Keratinocyte (primary cell): ENCODE measurements at regions not wholly inside any gene's neighbourhood (a gene's known extent, or its start where the extent isn't known, plus 50 kb on each side); places are given as distances from the start of the nearest gene placed in this dataset.

ENCODE experiments used
- DNase-seq: peaks from one replicate; pipeline ENCODE4 v3.0.0-alpha.2; 2011; ENCODE audit warnings: low read depth, missing footprints, low spot score
- FAIRE-seq: peaks from 2 replicates; lab custom pipeline; 2011; peaks lifted over from hg19 to GRCh38; lab: Jason Lieb, UNC
- H2AFZ ChIP-seq: 2 replicates; pipeline ENCODE4 v1.6.0; 2012; ENCODE audit warnings: low read length, control low read depth, inconsistent platforms; ENCODE audit not compliant: control insufficient read depth
- H3K27ac ChIP-seq: 2 replicates; pipeline ENCODE4 v1.5.1; 2011; ENCODE audit warnings: low read length; ENCODE audit not compliant: control insufficient read depth, insufficient read depth
- H3K27me3 ChIP-seq: 3 replicates; pipeline ENCODE4 v1.6.0; 2011; ENCODE audit warnings: low read length; ENCODE audit not compliant: control insufficient read depth, insufficient read depth; ENCODE audit errors: extremely low read depth
- H3K36me3 ChIP-seq, 2 experiments: 2 replicates in 1 of 2; 3 replicates in 1 of 2; pipeline ENCODE4 v1.5.1; 2011; ENCODE audit warnings: low read length in 2 of 2, mild to moderate bottlenecking in 1 of 2; ENCODE audit not compliant: control insufficient read depth in 2 of 2, insufficient read depth in 2 of 2; ENCODE audit errors: extremely low read depth in 1 of 2
- H3K4me1 ChIP-seq: 3 replicates; pipeline ENCODE4 v1.5.1; 2011; ENCODE audit warnings: low read length; ENCODE audit not compliant: control insufficient read depth, insufficient read depth; ENCODE audit errors: extremely low read depth
- H3K4me2 ChIP-seq: 3 replicates; pipeline ENCODE4 v1.6.0; 2011; ENCODE audit warnings: low read depth, low read length; ENCODE audit not compliant: control insufficient read depth, insufficient read depth; ENCODE audit errors: extremely low read depth
- H3K4me3 ChIP-seq, 3 experiments: fragments of 200-600 bp in 1 of 3; sonication (generic) in 1 of 3; 2 replicates in 2 of 3; 3 replicates in 1 of 3; pipeline ENCODE4 v1.5.1; 2011 to 2016; ENCODE audit warnings: low read length in 3 of 3, mild to moderate bottlenecking in 3 of 3, control low read depth in 2 of 3, inconsistent platforms in 1 of 3, low read depth in 1 of 3, mixed read lengths in 1 of 3, mixed run types in 1 of 3, moderate library complexity in 1 of 3; ENCODE audit not compliant: control insufficient read depth in 2 of 3, insufficient read depth in 2 of 3; ENCODE audit errors: extremely low read depth in 1 of 3
- H3K79me2 ChIP-seq: 2 replicates; pipeline ENCODE4 v1.6.0; 2012; ENCODE audit warnings: low read length; ENCODE audit not compliant: control insufficient read depth, insufficient read depth
- H3K9ac ChIP-seq: 3 replicates; pipeline ENCODE4 v1.6.0; 2011; ENCODE audit warnings: low read length; ENCODE audit not compliant: control insufficient read depth, insufficient read depth; ENCODE audit errors: extremely low read depth
- H3K9me1 ChIP-seq: 3 replicates; pipeline ENCODE4 v1.6.0; 2011; ENCODE audit warnings: low read length; ENCODE audit not compliant: control insufficient read depth, insufficient read depth; ENCODE audit errors: extremely low read depth
- H3K9me3 ChIP-seq: 2 replicates; pipeline ENCODE4 v1.5.1; 2012; ENCODE audit warnings: low read depth, low read length; ENCODE audit not compliant: control insufficient read depth
- H4K20me1 ChIP-seq: 3 replicates; pipeline ENCODE4 v1.6.0; 2011; ENCODE audit warnings: low read length; ENCODE audit not compliant: control insufficient read depth, insufficient read depth; ENCODE audit errors: extremely low read depth
- CTCF ChIP-seq, 3 experiments: IDR thresholded peaks in 1 of 3; conservative IDR thresholded peaks in 1 of 3; optimal IDR thresholded peaks in 1 of 3; 2 replicates in 2 of 3; 3 replicates in 1 of 3; pipeline versions ENCODE3 to v1.5.1; 2011; ENCODE audit warnings: low read length in 3 of 3, mild to moderate bottlenecking in 3 of 3, moderate library complexity in 2 of 3, control low read depth in 1 of 3, inconsistent platforms in 1 of 3; ENCODE audit not compliant: insufficient read depth in 2 of 3; ENCODE audit errors: extremely low read depth in 1 of 3
- EZH2 ChIP-seq: IDR thresholded peaks from one replicate; pipeline ENCODE4 v1.6.1; 2012; ENCODE audit warnings: inconsistent platforms, mild to moderate bottlenecking, low read length, moderate library complexity
- dilution Hi-C: fragments of 300-500 bp; cut with MboI; formaldehyde crosslinking; loops from one replicate; pipeline ENCODE4 v1.7.0; 2020; ENCODE audit warnings: low sequenced_read_pairs; ENCODE audit not compliant: extremely low pct_ligation_motif_present

- TF ChIP-seq EZH2 (no peak), CTCF (optimal IDR thresholded peaks at IDR 0.05 in 1 of 3, IDR thresholded peaks at IDR 0.05 in 1 of 3, conservative IDR thresholded peaks at IDR 0.05 in 1 of 3; ENCODE audit: extremely low read depth in 1 of 3, insufficient read depth in 2 of 3, low read length in 3 of 3) (no peak)
- no peak overlapping the region for H2AFZ ChIP-seq
Observed at GRCh38 chr13:85216576-85216975, 582.6 kb downstream of the SLITRK6 start.

GRCh38 chr13:85212692-85213091, 586.5 kb downstream of the SLITRK6 start:
- Histone ChIP-seq H3K9me1 (no peaks in the 10 kb centered on the region), H3K9me3 (no peaks in the 10 kb centered on the region), H3K4me2 (no peak overlapping the region), H3K4me1 (no peaks in the 10 kb centered on the region), H3K79me2 (no peaks in the 10 kb centered on the region), H3K9ac (no peak overlapping the region), H3K4me3 (no peak overlapping the region), H4K20me1 (no peaks in the 10 kb centered on the region), H2AFZ (no peak overlapping the region), H3K27me3 (no peaks in the 10 kb centered on the region), H3K36me3 (no peaks in the 10 kb centered on the region), H3K27ac (no peak overlapping the region)
- no peak for DNase-seq
- no peak for TF ChIP-seq CTCF (optimal IDR thresholded peaks at IDR 0.05 in 1 of 3, IDR thresholded peaks at IDR 0.05 in 1 of 3, conservative IDR thresholded peaks at IDR 0.05 in 1 of 3; ENCODE audit: extremely low read depth in 1 of 3, insufficient read depth in 2 of 3, low read length in 3 of 3)
- TF ChIP-seq EZH2: no peak
- dilution Hi-C loops: no loop called here
- FAIRE-seq: no peak

More at GRCh38 chr13:85216576-85216975, 582.6 kb downstream of the SLITRK6 start:
- dilution Hi-C loops: no loop called here
- H3K9ac ChIP-seq: no peak overlapping the region
- H3K79me2 ChIP-seq: no peaks in the 10 kb centered on the region
- H3K27me3 ChIP-seq: no peaks in the 10 kb centered on the region
- H3K4me1 ChIP-seq: no peaks in the 10 kb centered on the region
- no peaks in the 10 kb centered on the region for H3K9me1 ChIP-seq
- FAIRE-seq (no peak), DNase-seq (no peak)
- no peak overlapping the region for H3K27ac ChIP-seq
- no peak overlapping the region for H3K4me2 ChIP-seq
- no peaks in the 10 kb centered on the region for H3K36me3 ChIP-seq
- H4K20me1 ChIP-seq: no peaks in the 10 kb centered on the region
- H3K4me3 ChIP-seq: no peak overlapping the region
- H3K9me3 ChIP-seq: no peaks in the 10 kb centered on the region
